Large intestine (tissue), 3 donors: ENCODE measurements at regions not wholly inside any gene's neighbourhood (a gene's known extent, or its start where the extent isn't known, plus 50 kb on each side); places are given as distances from the start of the nearest gene placed in this dataset.
"Not testable (repeated sequence)": the region's sequence is repeated elsewhere in the genome, so short reads cannot be mapped to it uniquely, and the experiment has no call there.

Experiments
- DNase-seq, 2 donors: peaks; one replicate each; pipeline versions ENCODE4 v3.0.0 to v3.0.0-alpha.2; 2013
- H3K27ac ChIP-seq: one replicate; pipeline ENCODE4 v1.5.1; 2013; ENCODE audit warnings: low read length
- H3K27me3 ChIP-seq: 2 replicates; pipeline ENCODE4 v1.6.1; 2013; ENCODE audit warnings: low read length; ENCODE audit not compliant: control insufficient read depth, insufficient read depth
- H3K36me3 ChIP-seq: 2 replicates; pipeline ENCODE4 v1.6.1; 2013; ENCODE audit warnings: low read length; ENCODE audit not compliant: control insufficient read depth, insufficient read depth
- H3K4me1 ChIP-seq: one replicate; pipeline ENCODE4 v1.6.1; 2013; ENCODE audit warnings: low read length; ENCODE audit not compliant: control insufficient read depth, insufficient read depth
- H3K4me3 ChIP-seq: one replicate; pipeline ENCODE4 v1.5.1; 2013; ENCODE audit warnings: low read length
- H3K9me3 ChIP-seq: one replicate; pipeline ENCODE4 v1.6.1; 2013; ENCODE audit warnings: mild to moderate bottlenecking, low read depth, low read length, moderate library complexity; ENCODE audit not compliant: control insufficient read depth
- WGBS: methylation state at CpG from one replicate; pipeline ENCODE4 v1.1.5; 2013; ENCODE audit warnings: low lambda C conversion rate; ENCODE audit not compliant: insufficient coverage; 5-methylcytosine and 5-hydroxymethylcytosine counted together

DNA sequence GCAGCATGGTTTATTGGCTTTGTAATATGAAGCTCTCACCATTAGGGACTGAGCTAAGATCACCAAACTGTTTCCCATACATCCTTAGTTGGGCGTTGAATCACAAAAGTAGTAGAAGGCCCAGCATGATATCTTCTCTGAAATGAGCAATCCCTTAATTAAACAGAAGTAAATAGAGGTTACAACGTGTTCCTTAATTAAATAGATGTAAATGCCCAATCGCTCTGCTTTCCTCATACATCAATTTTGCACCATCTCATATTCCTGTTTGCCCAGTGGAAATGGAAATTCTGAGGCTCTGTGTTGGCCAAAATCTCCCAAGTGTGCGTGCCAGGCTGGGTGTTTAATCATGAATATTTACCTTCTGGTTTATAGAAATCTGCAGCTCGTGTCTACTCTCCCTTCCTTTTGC lies 107.4 kb upstream of the FOXB1 start:
- Histone ChIP-seq H3K27ac (no peak overlapping the region), H3K4me1 (no peaks in the 10 kb centered on the region), H3K27me3 (no peaks in the 10 kb centered on the region), H3K4me3 (no peak overlapping the region), H3K36me3 (no peaks in the 10 kb centered on the region), H3K9me3 (no peaks in the 10 kb centered on the region)
- DNase-seq = no peak
- WGBS = no CpG with 5 or more reads among the region's 5 CpGs

DNA sequence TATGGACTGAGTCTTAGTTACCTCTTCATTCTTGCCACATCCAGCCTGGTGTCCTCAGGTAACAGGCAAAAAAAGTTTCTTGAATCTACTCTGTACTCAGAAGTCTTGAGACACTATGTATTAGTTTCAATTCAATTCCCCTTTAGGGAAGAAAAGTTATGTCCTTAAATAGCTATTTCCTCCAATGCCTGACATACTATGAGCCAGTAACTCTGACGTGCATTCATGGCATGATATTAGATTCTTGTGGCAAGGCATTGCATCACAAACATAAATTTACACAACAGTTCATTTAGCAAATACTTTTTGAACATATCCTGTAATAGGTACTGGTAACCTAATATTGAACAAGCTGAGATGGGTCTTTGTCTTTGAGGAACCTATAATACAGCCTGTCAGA lies 109.3 kb upstream of the FOXB1 start:
- no peak for DNase-seq
- WGBS = no CpG with 5 or more reads among the region's 1 CpG
- Histone ChIP-seq H3K4me3 (no peak overlapping the region), H3K36me3 (no peaks in the 10 kb centered on the region), H3K4me1 (no peaks in the 10 kb centered on the region), H3K27me3 (no peaks in the 10 kb centered on the region), H3K27ac (no peak overlapping the region), H3K9me3 (no peaks in the 10 kb centered on the region)

DNA sequence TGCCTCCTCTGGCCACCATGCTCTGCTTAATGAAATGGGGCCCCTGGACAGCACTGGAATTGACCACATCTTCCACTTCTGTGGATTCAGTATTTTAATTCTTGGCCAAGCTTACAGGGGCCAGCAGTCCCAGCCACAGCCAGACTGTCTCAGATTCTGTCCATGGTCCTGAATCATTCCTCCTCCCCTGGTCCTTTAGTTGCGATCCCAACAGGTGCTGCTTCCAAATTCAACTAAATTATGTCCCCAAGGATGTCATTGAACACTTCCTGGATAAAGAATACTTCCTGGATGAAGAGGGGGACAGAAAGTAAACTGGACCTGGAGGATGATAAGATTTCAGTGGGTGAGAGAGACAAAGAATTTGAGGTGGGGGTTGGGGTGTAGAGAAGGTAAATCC lies 111.1 kb upstream of the FOXB1 start:
- H3K36me3 ChIP-seq = no peaks in the 10 kb centered on the region
- H3K4me1 ChIP-seq = no peaks in the 10 kb centered on the region
- no peaks in the 10 kb centered on the region for H3K27me3 ChIP-seq
- H3K27ac ChIP-seq = no peak overlapping the region
- no peak overlapping the region for H3K4me3 ChIP-seq
- no peaks in the 10 kb centered on the region for H3K9me3 ChIP-seq
- peak in 1 of 2 donors; percentile 6 for DNase-seq
- no CpG with 5 or more reads among the region's 1 CpG for WGBS

DNA sequence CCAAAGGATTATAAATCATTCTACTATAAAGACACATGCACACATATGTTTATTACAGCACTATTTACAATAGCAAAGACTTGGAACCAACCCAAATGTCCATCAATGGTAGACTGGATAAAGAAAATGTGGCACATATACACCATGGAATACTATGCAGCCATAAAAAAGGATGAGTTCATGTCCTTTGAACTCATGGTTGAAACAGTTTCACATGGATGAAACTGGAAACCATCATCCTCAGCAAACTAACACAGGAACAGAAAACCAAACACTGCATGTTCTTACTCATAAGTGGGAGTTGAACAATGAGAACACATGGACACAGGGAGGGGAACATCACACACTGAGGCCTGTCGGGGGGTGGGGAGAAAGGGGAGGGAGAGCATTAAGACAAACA lies 116.2 kb upstream of the FOXB1 start:
- not testable (repeated sequence) for H3K36me3 ChIP-seq, H3K4me3 ChIP-seq, H3K9me3 ChIP-seq, DNase-seq, H3K27ac ChIP-seq, H3K27me3 ChIP-seq, H3K4me1 ChIP-seq
- no CpG with 5 or more reads among the region's 1 CpG for WGBS

DNA sequence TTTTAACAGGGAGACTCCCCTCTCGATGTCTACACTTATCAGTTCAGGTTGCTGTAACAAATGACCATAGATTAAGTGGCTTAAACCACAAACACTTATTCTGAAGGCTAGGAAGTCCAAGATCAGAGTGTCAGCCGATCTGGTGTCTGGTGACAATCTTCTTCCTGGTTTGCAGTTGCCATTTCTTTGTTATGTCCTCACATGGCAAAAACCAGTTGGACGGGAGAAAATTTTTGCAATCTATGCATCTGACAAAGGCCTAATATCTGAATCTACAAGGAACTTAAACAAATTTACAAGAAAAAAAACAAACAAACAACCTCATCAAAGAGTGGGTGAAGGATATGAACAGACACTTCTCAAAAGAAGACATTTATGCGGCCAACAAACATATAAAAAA lies 116.9 kb upstream of the FOXB1 start:
- H3K9me3 ChIP-seq = no peaks in the 10 kb centered on the region
- no peaks in the 10 kb centered on the region for H3K4me1 ChIP-seq
- 67% methylated on average over 3 of the region's 4 CpGs for WGBS
- no peak overlapping the region for H3K27ac ChIP-seq
- no peak overlapping the region for H3K4me3 ChIP-seq
- no peaks in the 10 kb centered on the region for H3K27me3 ChIP-seq
- H3K36me3 ChIP-seq = no peaks in the 10 kb centered on the region
- no peak for DNase-seq

DNA sequence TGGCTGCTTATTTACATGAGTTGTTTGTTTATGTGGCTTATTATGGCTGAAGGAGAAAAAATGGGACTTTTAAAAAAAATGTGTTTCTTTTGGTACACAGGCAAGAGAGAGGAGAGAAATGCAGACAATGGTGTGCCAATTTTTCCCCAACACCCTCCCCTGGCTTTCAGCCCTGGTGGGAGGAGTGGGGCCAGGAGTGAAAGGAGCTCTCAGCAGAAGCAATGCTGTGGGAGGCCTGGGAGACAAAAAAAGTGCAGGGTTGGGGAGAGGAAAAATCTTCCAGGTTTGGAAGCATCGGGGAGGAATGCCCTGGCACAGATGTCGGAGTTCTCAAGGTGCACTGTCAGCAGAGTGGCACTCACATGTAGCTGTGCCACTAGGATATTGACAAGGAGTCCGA lies 117.7 kb upstream of the FOXB1 start:
- Histone ChIP-seq H3K9me3 (no peaks in the 10 kb centered on the region), H3K4me1 (no peaks in the 10 kb centered on the region), H3K27me3 (no peaks in the 10 kb centered on the region), H3K4me3 (no peak overlapping the region), H3K36me3 (no peaks in the 10 kb centered on the region), H3K27ac (no peak overlapping the region)
- DNase-seq = no peak
- WGBS = no CpG with 5 or more reads among the region's 3 CpGs

DNA sequence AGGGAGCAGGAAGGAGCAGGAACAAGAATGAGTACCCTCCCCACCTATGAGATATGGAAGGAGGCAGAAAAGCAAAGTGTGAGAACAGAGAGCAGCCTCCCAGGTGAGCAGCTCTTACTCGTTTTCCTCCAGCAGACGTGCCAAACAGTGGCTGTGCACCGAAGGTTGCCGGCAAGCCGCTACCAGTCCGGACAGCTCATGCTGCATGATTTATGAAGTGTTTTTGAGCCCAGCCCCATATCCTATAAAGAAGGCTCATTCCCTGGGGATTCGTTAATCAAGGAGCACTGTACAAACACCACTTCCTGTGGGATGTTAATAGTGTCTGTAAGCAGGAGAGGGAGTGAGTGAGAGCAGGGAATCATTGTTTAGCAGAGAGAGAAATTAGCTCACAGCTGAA lies 118.3 kb upstream of the FOXB1 start:
- no peak overlapping the region for H3K4me3 ChIP-seq
- H3K9me3 ChIP-seq = no peaks in the 10 kb centered on the region
- H3K4me1 ChIP-seq = no peaks in the 10 kb centered on the region
- peak in 1 of 2 donors; percentile 3 for DNase-seq
- H3K36me3 ChIP-seq = no peaks in the 10 kb centered on the region
- no CpG with 5 or more reads among the region's 7 CpGs for WGBS
- H3K27ac ChIP-seq = no peak overlapping the region
- no peaks in the 10 kb centered on the region for H3K27me3 ChIP-seq

DNA sequence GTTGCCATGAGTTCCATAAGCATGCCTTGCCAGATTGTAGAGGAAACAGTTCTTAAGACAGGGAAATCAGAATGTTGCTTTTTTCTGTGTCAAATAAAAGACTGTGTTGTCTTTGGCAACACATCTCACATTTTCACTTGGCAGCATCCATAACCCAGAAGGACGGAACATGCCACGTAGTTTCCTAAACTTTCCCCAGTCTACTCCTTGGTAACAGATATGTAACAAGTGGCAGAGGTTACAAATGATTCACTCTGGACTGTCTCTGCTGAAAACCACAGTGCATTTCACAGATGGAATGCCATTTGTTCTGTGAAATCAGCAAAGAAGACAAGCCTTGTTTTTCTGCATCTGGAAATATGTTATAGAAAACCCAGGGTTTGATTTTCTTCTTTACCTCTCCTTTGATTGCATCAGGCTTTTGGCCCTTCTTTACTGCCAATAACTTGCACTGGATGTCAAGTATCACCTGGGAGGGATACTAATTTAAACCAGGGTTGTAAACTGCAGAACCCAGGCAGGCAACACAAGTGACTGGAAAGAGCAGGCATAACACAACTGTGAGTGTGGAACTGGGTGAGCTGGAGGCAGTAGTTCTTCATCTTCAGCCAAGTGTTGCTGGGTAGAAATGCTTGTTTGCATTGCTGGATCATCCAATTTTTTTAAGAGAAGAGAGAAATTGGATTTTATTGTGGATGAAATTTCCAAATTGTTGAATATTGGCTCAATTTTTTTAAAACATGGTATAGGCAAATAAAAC lies 124.4 kb upstream of the FOXB1 start:
- H3K9me3 ChIP-seq = no peaks in the 10 kb centered on the region
- 60% methylated on average over 1 of the region's 2 CpGs for WGBS
- H3K4me3 ChIP-seq = no peak overlapping the region
- no peak overlapping the region for H3K27ac ChIP-seq
- DNase-seq = no peak
- no peaks in the 10 kb centered on the region for H3K36me3 ChIP-seq
- no peaks in the 10 kb centered on the region for H3K4me1 ChIP-seq
- H3K27me3 ChIP-seq = peaks cover 8% of the 10 kb centered on the region

DNA sequence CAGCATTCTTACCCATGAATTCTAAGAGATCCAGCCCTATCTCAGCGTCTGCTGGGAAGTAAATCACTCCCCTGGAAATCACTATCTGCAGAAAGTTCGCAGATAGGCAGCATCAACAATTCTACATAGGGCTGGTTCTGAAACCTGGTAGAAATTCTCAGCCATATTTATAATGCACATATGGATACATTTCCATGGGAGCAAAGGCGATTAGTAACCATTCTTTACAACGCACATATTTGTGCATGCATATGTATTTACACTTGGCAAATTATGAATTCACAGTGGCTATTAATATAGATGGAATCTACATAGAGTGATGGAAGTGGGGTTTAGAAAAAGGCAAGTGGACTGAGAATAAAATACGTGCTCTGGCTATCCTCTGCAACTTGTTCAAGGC lies 128.0 kb upstream of the FOXB1 start:
- Histone ChIP-seq H3K27me3 (peaks cover 8% of the 10 kb centered on the region), H3K36me3 (no peaks in the 10 kb centered on the region), H3K4me1 (no peaks in the 10 kb centered on the region), H3K4me3 (no peak overlapping the region), H3K27ac (no peak overlapping the region), H3K9me3 (no peaks in the 10 kb centered on the region)
- no peak for DNase-seq
- 100% methylated on average over 1 of the region's 5 CpGs for whole genome bisulfite sequencing

DNA sequence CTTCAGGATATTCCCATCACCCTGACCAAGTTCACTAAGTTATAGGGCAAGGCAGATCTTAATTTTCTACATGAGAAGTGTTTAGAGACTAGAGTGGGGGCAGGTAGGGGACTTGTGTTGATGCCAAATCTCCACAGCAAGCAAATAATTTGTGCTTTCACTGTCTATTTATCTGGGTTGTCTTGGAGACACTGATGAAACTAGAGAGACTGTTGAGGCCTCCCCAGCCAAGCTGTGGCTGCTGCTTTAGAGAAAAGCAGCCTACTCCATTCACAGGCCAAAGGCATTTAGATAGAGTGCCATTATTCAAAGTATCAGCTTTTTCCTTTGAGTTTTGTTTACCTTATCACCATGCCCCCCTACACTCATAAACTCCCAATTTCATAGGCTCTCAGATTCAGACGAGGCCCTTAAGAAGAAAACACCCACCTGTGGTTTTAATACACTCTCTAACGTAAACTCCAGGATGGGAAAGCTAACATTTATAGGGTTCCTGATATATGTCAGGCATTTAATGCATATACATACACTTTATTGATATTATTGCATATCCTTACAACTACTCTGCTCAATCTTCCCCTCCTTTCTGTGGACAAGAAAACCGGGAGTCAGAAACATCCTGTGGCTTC lies 130.4 kb upstream of the FOXB1 start:
- DNase-seq = no peak
- Histone ChIP-seq H3K27ac (no peak overlapping the region), H3K4me3 (no peak overlapping the region), H3K27me3 (peaks cover 5% of the 10 kb centered on the region), H3K4me1 (no peaks in the 10 kb centered on the region), H3K36me3 (no peaks in the 10 kb centered on the region), H3K9me3 (no peaks in the 10 kb centered on the region)
- WGBS = no CpG with 5 or more reads among the region's 3 CpGs
